ENCODE measurements at regions not wholly inside any gene's neighbourhood (a gene's known extent, or its start where the extent isn't known, plus 50 kb on each side); places are given as distances from the start of the nearest gene placed in this dataset.

DNA sequence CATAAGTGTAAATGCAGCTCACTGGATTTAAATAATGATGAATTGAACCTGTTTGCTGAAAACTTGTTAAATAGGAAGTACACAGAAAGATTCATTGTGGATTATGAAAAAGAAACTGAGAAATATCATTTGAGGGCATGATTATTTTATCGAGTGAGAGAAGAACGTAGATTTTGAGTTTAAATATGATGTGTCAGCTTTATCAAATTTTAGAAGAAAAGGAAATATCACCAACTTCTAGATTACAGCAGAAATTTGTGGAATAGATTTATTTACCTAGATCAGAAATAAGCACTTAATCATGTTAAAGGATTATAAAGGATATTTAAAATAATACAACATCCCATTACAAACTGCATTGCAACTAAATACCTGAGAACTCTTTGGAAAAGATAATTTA, 315.5 kb downstream of the ZPLD1 start:
- TF ChIP-seq POLR2A (IDR thresholded peaks at IDR 0.05) (no peak), EP300 (IDR thresholded peaks at IDR 0.05) (no peak), POLR2AphosphoS5 (IDR thresholded peaks at IDR 0.05) (no peak)
- TF ChIP-seq, protein P1, sequence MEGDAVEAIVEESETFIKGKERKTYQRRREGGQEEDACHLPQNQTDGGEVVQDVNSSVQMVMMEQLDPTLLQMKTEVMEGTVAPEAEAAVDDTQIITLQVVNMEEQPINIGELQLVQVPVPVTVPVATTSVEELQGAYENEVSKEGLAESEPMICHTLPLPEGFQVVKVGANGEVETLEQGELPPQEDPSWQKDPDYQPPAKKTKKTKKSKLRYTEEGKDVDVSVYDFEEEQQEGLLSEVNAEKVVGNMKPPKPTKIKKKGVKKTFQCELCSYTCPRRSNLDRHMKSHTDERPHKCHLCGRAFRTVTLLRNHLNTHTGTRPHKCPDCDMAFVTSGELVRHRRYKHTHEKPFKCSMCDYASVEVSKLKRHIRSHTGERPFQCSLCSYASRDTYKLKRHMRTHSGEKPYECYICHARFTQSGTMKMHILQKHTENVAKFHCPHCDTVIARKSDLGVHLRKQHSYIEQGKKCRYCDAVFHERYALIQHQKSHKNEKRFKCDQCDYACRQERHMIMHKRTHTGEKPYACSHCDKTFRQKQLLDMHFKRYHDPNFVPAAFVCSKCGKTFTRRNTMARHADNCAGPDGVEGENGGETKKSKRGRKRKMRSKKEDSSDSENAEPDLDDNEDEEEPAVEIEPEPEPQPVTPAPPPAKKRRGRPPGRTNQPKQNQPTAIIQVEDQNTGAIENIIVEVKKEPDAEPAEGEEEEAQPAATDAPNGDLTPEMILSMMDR (IDR thresholded peaks at IDR 0.05): no peak

Measured in sigmoid colon (tissue), 4 donors.